Stimulated activated naive CD8-positive, alpha-beta T cell treated with anti-CD3 and anti-CD28 coated beads, Interleukin-15, amount 100 ng/mL, for 72 hours (primary cell): ENCODE measurements at regions not wholly inside any gene's neighbourhood (a gene's known extent, or its start where the extent isn't known, plus 50 kb on each side); places are given as distances from the start of the nearest gene placed in this dataset.
"Not testable (repeated sequence)": the region's sequence is repeated elsewhere in the genome, so short reads cannot be mapped to it uniquely, and the experiment has no call there.

ENCODE experiments used
- ATAC-seq: fragments of 150-1000 bp; cut with Tn5 transposase; 2 replicates; pipeline ENCODE4 v1.10.0; 2021; ENCODE audit warnings: mild to moderate bottlenecking, moderate library complexity
- DNase-seq, 2 donors: peaks; one replicate each; pipeline ENCODE4 v3.0.0; 2021 to 2022
- H3K27ac Mint-ChIP-seq, 2 donors: one replicate each; pipeline ENCODE4 v1.8.0; 2022; ENCODE audit warnings: mild to moderate bottlenecking in 2 of 2, mixed read lengths in 2 of 2, moderate library complexity in 2 of 2
- H3K27me3 Mint-ChIP-seq: one replicate; pipeline ENCODE4 v1.8.0; 2022; ENCODE audit warnings: mixed read lengths
- H3K4me1 Mint-ChIP-seq: one replicate; pipeline ENCODE4 v1.8.0; 2022; ENCODE audit warnings: mild to moderate bottlenecking, mixed read lengths
- H3K4me3 Mint-ChIP-seq, 2 donors: one replicate each; pipeline ENCODE4 v1.8.0; 2022; ENCODE audit warnings: mild to moderate bottlenecking in 2 of 2, mixed read lengths in 2 of 2, moderate library complexity in 1 of 2
- H3K9me3 Mint-ChIP-seq, 2 donors: one replicate each; pipeline ENCODE4 v1.8.0; 2022; ENCODE audit warnings: mixed read lengths in 2 of 2

DNA sequence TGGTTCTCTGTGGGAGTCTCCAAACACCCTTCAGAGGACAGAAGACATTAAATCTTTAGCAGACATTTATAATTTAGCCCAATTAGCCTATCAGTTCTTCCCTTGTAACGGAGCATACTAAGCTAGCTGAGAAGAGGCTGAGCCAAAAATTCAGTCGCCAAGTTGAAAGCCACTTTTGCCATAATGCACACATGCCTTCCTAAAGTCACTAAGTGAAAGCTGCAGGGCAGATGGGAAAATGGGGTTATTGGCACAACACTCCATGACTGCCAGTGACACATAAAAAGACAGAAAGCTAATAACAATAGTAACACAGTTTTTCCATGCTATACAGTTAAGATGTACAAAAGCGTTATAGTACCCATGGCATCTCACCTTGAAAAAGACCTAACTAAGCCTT, 176.2 kb downstream of the DIRAS2 start:
- H3K4me3 Mint-ChIP-seq: no peak overlapping the region
- DNase-seq: no peak
- H3K9me3 Mint-ChIP-seq: no peaks in the 10 kb centered on the region
- no peak for ATAC-seq
- no peaks in the 10 kb centered on the region for H3K4me1 Mint-ChIP-seq
- peaks cover 10% of the 10 kb centered on the region for H3K27me3 Mint-ChIP-seq
- H3K27ac Mint-ChIP-seq: no peak overlapping the region

DNA sequence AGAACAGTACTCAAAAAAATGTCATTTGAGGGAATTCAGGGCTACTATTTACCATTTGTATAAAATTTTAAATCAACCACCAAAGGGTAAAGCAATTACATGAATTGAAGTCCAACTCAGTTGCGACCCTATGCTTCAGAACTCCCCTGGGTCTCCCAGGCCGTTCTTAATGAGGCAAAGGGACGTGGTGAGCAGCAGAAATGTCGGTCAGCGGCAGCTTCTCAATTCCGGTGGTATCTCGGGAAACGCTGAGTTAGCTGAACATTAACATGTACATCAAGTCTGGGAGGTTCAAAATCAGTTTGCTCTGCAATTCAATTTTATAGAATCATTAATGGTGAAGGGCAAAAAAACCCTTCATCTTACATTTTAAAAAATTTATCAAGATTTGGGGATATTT, 173.2 kb downstream of the DIRAS2 start:
- H3K4me1 Mint-ChIP-seq: no peaks in the 10 kb centered on the region
- no peak overlapping the region for H3K4me3 Mint-ChIP-seq
- H3K27me3 Mint-ChIP-seq: peaks cover 10% of the 10 kb centered on the region
- H3K27ac Mint-ChIP-seq: no peak overlapping the region
- DNase-seq: no peak
- no peaks in the 10 kb centered on the region for H3K9me3 Mint-ChIP-seq
- ATAC-seq: no peak

DNA sequence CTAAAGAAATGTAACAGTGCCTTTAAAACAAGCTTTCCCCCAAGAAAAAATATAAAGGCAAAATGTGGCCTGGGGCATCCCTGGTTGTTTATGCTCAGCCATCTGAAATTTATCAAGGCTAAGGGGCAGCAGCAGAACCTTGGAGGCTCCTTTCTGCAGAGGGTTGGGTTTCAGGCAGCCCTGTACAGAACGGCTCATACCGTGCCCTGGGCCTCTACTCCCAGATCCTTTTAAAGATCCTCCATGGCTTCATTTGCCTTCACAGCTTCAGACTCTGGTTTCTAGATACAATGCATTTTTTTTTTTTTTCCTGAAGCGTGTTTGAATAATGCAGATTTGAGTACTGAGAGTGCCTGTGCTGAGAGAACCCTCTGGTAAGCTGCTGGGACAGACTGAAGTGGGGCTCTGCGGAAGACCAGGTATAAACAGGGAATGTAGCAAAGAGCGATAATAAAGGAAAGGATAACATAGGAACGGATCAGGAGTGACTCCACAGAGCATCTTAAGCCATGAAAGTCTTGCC, 172.7 kb downstream of the DIRAS2 start:
- Mint-ChIP-seq H3K27ac (no peak overlapping the region), H3K4me3 (no peak overlapping the region), H3K4me1 (no peaks in the 10 kb centered on the region), H3K27me3 (peaks cover 10% of the 10 kb centered on the region), H3K9me3 (no peaks in the 10 kb centered on the region)
- DNase-seq: no peak
- ATAC-seq: no peak

DNA sequence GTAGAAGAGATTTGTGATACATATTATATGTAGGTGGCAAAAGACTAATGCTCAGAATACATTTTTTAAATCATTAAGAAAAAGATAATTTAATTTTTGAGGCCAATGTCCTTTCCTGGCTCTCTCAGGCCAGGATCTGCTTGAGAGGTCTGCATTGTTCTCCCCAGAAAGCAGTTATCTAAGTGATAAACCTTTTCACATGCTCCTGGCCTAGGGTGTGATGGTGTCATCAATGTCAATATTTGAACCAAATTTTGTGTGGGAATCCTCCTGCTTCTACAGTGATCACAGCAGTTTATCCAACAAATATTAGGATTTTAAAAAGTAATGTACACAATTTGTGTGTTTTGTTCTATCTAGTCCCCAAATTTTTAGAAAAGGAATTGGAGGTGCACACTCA, 166.6 kb downstream of the DIRAS2 start:
- Mint-ChIP-seq H3K4me1 (no peaks in the 10 kb centered on the region), H3K9me3 (no peaks in the 10 kb centered on the region), H3K27me3 (peaks cover 9% of the 10 kb centered on the region), H3K4me3 (no peak overlapping the region), H3K27ac (no peak overlapping the region)
- ATAC-seq (no peak), DNase-seq (no peak)

DNA sequence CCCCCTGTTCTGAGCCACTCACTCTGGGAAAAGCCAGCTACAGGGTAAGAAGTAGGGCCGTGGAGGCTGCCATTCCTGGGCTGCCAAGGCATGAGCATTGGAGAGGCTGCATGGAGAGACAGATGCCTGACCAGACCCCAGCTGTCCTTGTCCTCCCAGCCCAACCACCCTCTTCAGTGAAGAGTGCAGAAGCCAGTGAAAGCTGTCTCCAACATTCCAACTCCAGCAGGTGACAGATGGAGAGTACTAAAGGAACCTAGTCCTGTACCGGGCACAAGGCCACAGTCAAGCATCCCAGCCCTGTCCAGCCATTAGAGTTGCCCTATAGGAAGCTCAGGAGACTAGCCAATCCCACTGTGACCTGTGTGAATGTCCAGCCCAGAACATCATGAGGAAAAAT, 165.1 kb downstream of the DIRAS2 start:
- H3K9me3 Mint-ChIP-seq: no peaks in the 10 kb centered on the region
- H3K27ac Mint-ChIP-seq: no peak overlapping the region
- H3K27me3 Mint-ChIP-seq: peaks cover 9% of the 10 kb centered on the region
- H3K4me1 Mint-ChIP-seq: no peaks in the 10 kb centered on the region
- DNase-seq (no peak), ATAC-seq (no peak)
- H3K4me3 Mint-ChIP-seq: no peak overlapping the region

DNA sequence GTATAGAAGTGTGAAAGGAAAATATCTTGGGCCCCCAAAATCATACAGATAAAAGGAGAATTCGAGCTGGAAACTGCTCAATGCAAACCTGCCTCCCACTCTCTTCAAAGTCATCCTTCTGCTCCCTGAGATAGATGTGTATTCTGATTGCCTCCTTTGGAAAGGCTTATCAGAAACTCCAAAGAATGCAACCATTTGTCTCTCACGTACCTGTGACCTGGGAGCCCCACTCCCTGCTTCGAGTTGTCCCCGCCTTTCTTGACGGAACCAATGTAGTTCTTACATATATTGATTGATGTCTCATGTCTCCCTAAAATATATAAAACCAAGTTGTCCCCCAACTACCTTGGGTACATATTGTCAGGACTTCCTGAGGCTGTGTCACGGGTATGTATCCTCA, 163.8 kb downstream of the DIRAS2 start:
- Mint-ChIP-seq H3K27ac (no peak overlapping the region), H3K4me3 (no peak overlapping the region), H3K27me3 (peaks cover 14% of the 10 kb centered on the region), H3K9me3 (no peaks in the 10 kb centered on the region), H3K4me1 (no peaks in the 10 kb centered on the region)
- no peak for DNase-seq
- no peak for ATAC-seq

DNA sequence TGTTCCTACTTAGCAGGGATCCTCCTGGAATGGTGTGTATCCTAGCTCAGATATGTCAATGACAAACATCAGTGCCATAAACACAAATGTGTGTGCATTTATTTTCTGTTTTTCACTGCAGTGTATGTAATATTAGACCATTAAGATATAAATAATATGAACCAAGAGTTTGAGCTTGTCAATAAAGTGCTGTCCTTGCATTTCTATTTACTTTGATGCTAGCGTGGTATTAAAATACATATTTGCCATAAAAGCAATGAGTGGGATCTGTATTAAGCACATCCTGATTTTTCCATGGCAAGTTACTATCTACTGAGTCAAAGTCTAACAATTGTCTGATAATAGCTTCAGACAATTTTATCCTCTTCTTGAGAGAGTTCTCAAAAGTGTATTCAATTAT, 157.6 kb downstream of the DIRAS2 start:
- DNase-seq (no peak), ATAC-seq (no peak)
- Mint-ChIP-seq H3K27ac (no peak overlapping the region), H3K4me3 (no peak overlapping the region), H3K27me3 (peaks cover 34% of the 10 kb centered on the region), H3K9me3 (no peaks in the 10 kb centered on the region), H3K4me1 (no peaks in the 10 kb centered on the region)

DNA sequence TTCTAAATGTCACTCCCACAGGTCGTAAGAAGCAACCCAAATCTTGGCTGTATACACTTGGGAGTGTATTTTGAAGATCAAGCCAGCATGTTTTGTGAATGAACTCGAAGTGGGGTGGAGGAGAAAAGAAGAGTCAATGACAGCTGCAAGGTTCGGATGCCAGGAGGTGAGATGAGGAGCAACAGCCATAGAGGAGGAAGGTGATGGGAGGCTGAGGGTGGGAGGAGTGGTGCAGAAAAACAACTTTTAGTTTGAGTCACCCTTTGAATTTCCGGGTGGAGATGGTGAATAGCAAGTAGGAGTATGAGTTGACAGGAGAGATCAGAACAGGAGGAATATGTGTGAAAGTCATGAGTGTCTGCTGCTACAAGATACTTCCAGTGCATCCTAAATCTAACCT, 153.6 kb downstream of the DIRAS2 start:
- peaks cover 34% of the 10 kb centered on the region for H3K27me3 Mint-ChIP-seq

DNA sequence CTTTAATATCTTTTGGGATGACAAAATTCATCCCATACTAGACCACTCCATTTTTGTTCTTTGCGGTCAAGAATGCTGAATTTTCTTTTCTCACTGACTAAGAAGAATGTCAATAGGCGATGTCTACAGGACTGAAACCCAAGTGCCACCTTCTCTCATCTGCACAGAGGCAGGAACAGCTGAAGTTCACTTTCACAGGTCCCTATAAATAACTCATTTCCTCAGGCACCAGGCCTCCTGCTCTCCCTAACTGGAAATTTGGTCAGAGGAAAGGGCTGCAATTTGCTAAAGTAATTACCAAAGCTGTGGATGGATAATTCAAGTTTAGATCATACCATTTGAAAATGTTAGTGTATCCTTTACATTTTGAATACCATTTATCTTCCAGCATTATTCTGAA, 142.9 kb downstream of the DIRAS2 start:
- ATAC-seq (no peak), DNase-seq (no peak)
- no peak overlapping the region for H3K27ac Mint-ChIP-seq
- H3K4me3 Mint-ChIP-seq: no peak overlapping the region
- no peaks in the 10 kb centered on the region for H3K9me3 Mint-ChIP-seq
- H3K27me3 Mint-ChIP-seq: peaks cover 10% of the 10 kb centered on the region
- H3K4me1 Mint-ChIP-seq: no peaks in the 10 kb centered on the region

More for the DNA sequence above, 153.6 kb downstream of the DIRAS2 start:
- ATAC-seq: no peak
- Mint-ChIP-seq H3K4me1 (no peaks in the 10 kb centered on the region), H3K9me3 (no peaks in the 10 kb centered on the region), H3K27ac (no peak overlapping the region), H3K4me3 (no peak overlapping the region)
- no peak for DNase-seq

DNA sequence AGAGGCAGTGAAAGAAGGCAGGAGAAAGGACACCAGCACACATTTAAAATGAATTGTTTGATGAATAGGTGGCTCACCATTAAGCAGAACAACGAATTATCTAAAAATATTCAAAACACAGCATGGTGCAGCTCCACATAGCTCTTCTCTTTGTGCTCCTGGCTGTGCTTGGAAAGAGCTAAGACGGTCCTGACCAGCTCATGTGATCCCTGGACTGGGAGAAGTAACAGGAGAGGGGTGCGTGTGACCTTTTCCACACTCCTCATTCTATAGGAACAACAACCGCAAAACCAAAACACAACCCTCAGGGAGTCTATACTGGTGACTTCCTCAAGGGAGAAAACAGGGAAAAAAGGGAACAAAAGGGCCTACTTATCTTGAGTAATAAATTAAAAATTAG, 140.5 kb downstream of the DIRAS2 start:
- ATAC-seq: no peak
- H3K27ac Mint-ChIP-seq: no peak overlapping the region
- no peak for DNase-seq
- H3K27me3 Mint-ChIP-seq: peaks cover 10% of the 10 kb centered on the region
- no peaks in the 10 kb centered on the region for H3K9me3 Mint-ChIP-seq
- H3K4me1 Mint-ChIP-seq: no peaks in the 10 kb centered on the region
- no peak overlapping the region for H3K4me3 Mint-ChIP-seq

DNA sequence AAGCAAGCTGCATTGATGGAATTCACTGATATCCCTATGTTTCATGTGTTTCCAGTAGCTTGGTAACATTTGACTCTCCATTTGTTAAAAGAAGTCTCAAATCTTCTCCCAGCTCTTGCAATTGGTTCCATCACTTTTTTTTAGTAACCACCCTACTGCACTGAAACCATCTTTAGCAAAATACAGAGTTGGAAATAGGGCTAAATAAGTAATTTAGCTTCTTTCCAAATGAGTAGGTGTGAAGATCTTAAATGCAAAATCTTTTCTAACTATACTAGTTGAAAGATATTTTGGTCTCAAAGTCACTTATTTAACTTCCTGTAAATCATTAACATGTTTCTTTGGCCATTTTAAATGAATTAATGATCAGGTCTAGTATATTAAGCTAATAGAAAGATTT, 138.1 kb downstream of the DIRAS2 start:
- Mint-ChIP-seq H3K9me3 (no peaks in the 10 kb centered on the region), H3K4me3 (no peak overlapping the region), H3K4me1 (no peaks in the 10 kb centered on the region), H3K27me3 (no peaks in the 10 kb centered on the region), H3K27ac (no peak overlapping the region)
- DNase-seq: no peak
- no peak for ATAC-seq

DNA sequence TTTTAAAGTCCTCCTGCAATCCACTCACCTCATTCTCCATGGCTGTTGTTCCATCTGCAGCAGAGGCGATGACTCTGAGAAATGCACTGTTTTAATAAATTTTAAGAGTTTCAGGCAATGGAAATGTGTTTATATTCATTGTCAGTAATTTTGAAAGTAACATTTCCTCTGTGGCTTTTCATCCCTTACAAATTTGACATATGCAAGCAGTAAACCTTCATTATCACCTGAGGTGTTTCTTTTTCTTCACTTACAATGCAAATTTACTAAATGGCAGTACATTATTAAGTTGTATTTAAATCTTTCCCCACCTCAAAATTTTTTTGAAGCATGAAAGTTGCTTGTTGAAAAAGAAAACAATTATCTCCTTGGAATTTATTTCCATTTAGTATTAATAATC, 136.9 kb downstream of the DIRAS2 start:
- no peak for DNase-seq
- no peak for ATAC-seq
- Mint-ChIP-seq H3K4me1 (no peaks in the 10 kb centered on the region), H3K27me3 (no peaks in the 10 kb centered on the region), H3K4me3 (no peak overlapping the region), H3K9me3 (no peaks in the 10 kb centered on the region), H3K27ac (no peak overlapping the region)

DNA sequence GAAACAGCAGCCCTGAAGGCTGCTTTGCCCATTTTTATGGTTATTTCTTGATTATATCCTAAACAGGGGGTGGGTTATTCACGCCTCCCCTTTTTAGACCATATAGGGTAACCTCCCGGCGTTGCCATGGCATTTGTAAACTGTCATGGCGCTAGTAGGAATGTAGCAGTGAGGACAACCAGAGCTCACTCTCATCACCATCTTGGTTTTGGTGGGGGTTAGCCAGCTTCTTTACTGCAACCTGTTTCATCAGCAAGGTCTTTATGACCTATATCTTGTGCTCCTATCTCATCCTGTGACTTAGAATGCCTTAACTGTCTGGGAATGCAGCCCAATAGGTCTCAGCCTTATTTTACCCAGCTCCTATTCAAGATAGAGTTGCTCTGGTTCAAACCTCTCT, 136.2 kb downstream of the DIRAS2 start:
- not testable (repeated sequence) for H3K27ac Mint-ChIP-seq, H3K27me3 Mint-ChIP-seq, H3K9me3 Mint-ChIP-seq, H3K4me1 Mint-ChIP-seq, H3K4me3 Mint-ChIP-seq, ATAC-seq, DNase-seq

DNA sequence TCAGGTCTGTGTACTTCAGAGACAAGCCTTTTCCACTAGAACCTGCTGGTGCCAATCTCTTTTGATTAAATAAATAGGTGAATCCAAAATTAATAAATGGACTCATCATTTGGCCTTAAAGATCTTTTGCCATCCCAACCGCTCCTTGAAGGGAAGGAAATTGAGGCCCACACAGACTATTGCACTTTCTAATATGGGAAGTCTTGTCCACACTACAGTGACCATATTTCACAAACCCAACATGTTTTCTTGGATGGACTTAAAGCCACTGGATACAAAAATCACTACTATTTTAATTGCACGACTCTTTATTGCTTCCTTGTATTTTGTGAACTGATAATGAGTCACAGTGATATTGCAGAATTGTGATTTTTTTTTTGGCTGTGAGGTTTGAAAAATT, 135.0 kb downstream of the DIRAS2 start:
- ATAC-seq (no peak), DNase-seq (no peak)
- no peak overlapping the region for H3K27ac Mint-ChIP-seq
- H3K4me1 Mint-ChIP-seq: no peaks in the 10 kb centered on the region
- H3K27me3 Mint-ChIP-seq: no peaks in the 10 kb centered on the region
- H3K9me3 Mint-ChIP-seq: no peaks in the 10 kb centered on the region
- H3K4me3 Mint-ChIP-seq: no peak overlapping the region

DNA sequence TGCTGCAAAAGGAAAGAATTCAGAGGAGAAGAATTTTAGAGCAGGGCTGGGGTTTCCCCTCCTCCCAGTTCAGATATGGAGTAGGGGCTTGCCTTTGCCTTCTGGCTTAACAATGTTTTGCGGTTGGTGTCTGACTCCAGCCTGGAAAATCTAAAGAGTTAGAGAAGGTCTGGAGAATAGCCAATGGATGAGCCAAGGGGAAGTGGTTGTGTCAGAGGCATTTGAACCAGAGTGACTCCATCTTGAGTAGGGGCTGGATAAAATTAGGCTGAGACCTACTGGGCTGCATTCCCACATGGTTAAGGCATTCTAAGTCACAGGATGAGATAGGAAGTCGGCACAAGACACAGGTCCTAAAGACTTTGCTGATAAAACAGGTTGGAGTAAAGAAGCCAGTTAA, 133.7 kb downstream of the DIRAS2 start:
- DNase-seq (no peak), ATAC-seq (no peak)
- Mint-ChIP-seq H3K4me1 (no peaks in the 10 kb centered on the region), H3K4me3 (no peak overlapping the region), H3K27me3 (no peaks in the 10 kb centered on the region), H3K9me3 (no peaks in the 10 kb centered on the region), H3K27ac (no peak overlapping the region)

DNA sequence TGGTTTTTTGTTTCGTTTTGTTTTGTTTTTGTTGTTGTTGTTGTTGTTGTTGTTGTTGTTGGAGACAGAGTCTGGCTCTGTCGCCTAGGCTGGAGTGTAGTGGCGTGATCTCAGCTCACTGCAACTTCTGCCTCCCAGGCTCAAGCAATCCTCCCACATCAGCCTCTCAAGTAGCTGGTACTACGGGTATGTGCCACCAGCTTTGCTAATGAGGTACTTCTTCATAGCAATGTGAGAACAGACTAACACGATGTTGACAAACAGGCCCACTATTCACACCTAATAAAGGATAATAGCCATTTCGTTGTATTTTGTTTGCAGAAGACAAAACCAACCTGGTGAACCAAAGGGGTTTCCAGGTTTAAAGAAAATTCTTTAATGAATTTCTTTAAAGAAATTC, 130.9 kb downstream of the DIRAS2 start:
- Mint-ChIP-seq H3K27ac (no peak overlapping the region), H3K4me3 (no peak overlapping the region)
- no peak for DNase-seq

DNA sequence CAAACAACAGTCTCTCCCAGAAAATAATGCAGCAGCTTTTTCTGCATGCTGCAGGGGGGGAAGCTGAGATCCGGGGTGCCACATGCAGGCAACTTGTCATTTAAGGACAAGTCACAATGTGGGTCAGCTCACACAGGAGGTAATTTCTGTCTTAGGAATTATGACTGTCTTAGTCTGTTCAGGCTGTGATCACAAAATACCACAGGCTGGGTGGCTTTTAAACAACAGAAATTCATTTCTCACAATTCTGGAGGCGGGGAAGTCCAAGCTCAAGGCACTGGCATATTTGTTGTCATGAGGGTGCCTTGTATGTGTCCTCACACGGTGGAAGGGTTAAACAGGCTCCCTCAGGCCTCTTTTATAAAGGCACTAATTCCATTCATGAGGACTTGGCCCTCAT, 127.7 kb downstream of the DIRAS2 start:
- DNase-seq (no peak), ATAC-seq (no peak)
- Mint-ChIP-seq H3K27me3 (no peaks in the 10 kb centered on the region), H3K9me3 (no peaks in the 10 kb centered on the region), H3K27ac (no peak overlapping the region), H3K4me3 (no peak overlapping the region), H3K4me1 (no peaks in the 10 kb centered on the region)

More for the DNA sequence above, 130.9 kb downstream of the DIRAS2 start:
- no peaks in the 10 kb centered on the region for H3K27me3 Mint-ChIP-seq
- no peaks in the 10 kb centered on the region for H3K9me3 Mint-ChIP-seq
- no peak for ATAC-seq
- H3K4me1 Mint-ChIP-seq: no peaks in the 10 kb centered on the region
